K562 (cell line): ENCODE measurements at regions not wholly inside any gene's neighbourhood (a gene's known extent, or its start where the extent isn't known, plus 50 kb on each side); places are given as distances from the start of the nearest gene placed in this dataset.

Source experiments
- ATAC-seq: fragments of 200-7000 bp; cut with Tn5 transposase; 3 replicates; pipeline ENCODE4 v1.9.1; 2020; ENCODE audit warnings: moderate library complexity
- BruUV-seq: library from RNA; stranded (reverse); fragments of 400-500 nt; replicated peaks from 2 replicates; lab custom pipeline; 2021; lab: Mats Ljungman, UMichigan
- CTCF ChIA-PET: fragments of 300-600 bp; formaldehyde crosslinking; extraction: SDS; loops from one replicate; lab custom pipeline; 2021; ENCODE audit warnings: low intra/inter-chr PET ratio; lab: Yijun Ruan, JAX
- POLR2A ChIA-PET: fragments of 300-600, 350-650 bp; sonication (Branson Sonifier 250); formaldehyde crosslinking; extraction: SDS; loops from one replicate; lab custom pipeline; 2021; ENCODE audit warnings: antibody characterized with exemption, inconsistent platforms; lab: Yijun Ruan, JAX
- DNase-seq, 4 experiments: peaks; one replicate each; pipeline versions ENCODE4 v3.0.0 to v3.0.0-alpha.2; 2011 to 2018; ENCODE audit warnings: low spot score in 3 of 4, mixed read lengths in 3 of 4; ENCODE audit errors: extremely low read depth in 1 of 4
- FAIRE-seq: peaks from 2 replicates; lab custom pipeline; 2011; peaks lifted over from hg19 to GRCh38; lab: Jason Lieb, UNC
- H2AFZ ChIP-seq: 2 replicates; pipeline ENCODE4 v1.6.0; 2011; ENCODE audit warnings: low read depth, low read length, control low read depth, inconsistent platforms
- H3K27ac ChIP-seq: fragments of 200-600 bp; 3 replicates; pipeline ENCODE4 v1.8.0; 2011; ENCODE audit warnings: low read depth, mild to moderate bottlenecking, control low read depth, inconsistent platforms, low read length, moderate library complexity, mixed read lengths; ENCODE audit errors: extremely low read depth
- H3K27me3 ChIP-seq, 2 experiments: fragments of 300-600 bp in 1 of 2; 2 replicates in 1 of 2; 3 replicates in 1 of 2; pipeline versions ENCODE4 v1.6.0 to v1.8.0; 2011; ENCODE audit warnings: inconsistent platforms in 2 of 2, low read length in 2 of 2, mild to moderate bottlenecking in 1 of 2, mixed read lengths in 1 of 2, moderate library complexity in 1 of 2; ENCODE audit not compliant: control insufficient read depth in 2 of 2, insufficient read depth in 2 of 2
- H3K36me3 ChIP-seq: fragments of 300-600 bp; 3 replicates; pipeline ENCODE4 v1.8.0; 2011; ENCODE audit warnings: mild to moderate bottlenecking, low read length, inconsistent platforms; ENCODE audit not compliant: control insufficient read depth, insufficient read depth
- H3K4me1 ChIP-seq, 2 experiments: fragments of 200-600 bp in 1 of 2; replicated peaks in 1 of 2; 2 replicates in 1 of 2; 3 replicates in 1 of 2; pipeline versions ENCODE4 v1.5.1 to v1.8.0; 2011; ENCODE audit warnings: inconsistent platforms in 2 of 2, low read length in 2 of 2, mild to moderate bottlenecking in 1 of 2, mixed read lengths in 1 of 2, moderate library complexity in 1 of 2; ENCODE audit not compliant: control insufficient read depth in 2 of 2, insufficient read depth in 2 of 2
- H3K4me2 ChIP-seq: 2 replicates; pipeline ENCODE4 v1.6.1; 2011; ENCODE audit warnings: low read length, control low read depth, inconsistent platforms, mixed read lengths; ENCODE audit not compliant: insufficient read depth
- H3K4me3 ChIP-seq: fragments of 200-600 bp; sonication (generic), shearing (Covaris generic); 2 replicates; pipeline ENCODE4 v1.5.1; 2016; ENCODE audit warnings: control low read depth, inconsistent platforms
- H3K79me2 ChIP-seq: fragments of 200-600 bp; 3 replicates; pipeline ENCODE4 v1.8.0; 2011; ENCODE audit warnings: low read length, inconsistent platforms; ENCODE audit not compliant: control insufficient read depth, insufficient read depth
- H3K9ac ChIP-seq, 2 experiments: 2 replicates each; pipeline versions ENCODE4 v1.6.0 to v1.6.1; 2011; ENCODE audit warnings: low read depth in 2 of 2, low read length in 2 of 2, control low read depth in 1 of 2, inconsistent platforms in 1 of 2, mild to moderate bottlenecking in 1 of 2, mixed read lengths in 1 of 2; ENCODE audit not compliant: insufficient read depth in 1 of 2
- H3K9me1 ChIP-seq: one replicate; pipeline ENCODE4 v1.6.0; 2011; ENCODE audit warnings: inconsistent platforms, mild to moderate bottlenecking, low read length, moderate library complexity; ENCODE audit not compliant: control insufficient read depth, insufficient read depth
- H3K9me3 ChIP-seq: replicated peaks from 2 replicates; pipeline ENCODE4 v1.5.1; 2011; ENCODE audit warnings: low read depth, low read length, inconsistent platforms; ENCODE audit not compliant: control insufficient read depth, insufficient read depth
- H4K20me1 ChIP-seq: replicated peaks from 2 replicates; pipeline ENCODE4 v1.6.1; 2011; ENCODE audit warnings: low read length, inconsistent platforms, mixed read lengths; ENCODE audit not compliant: control insufficient read depth, insufficient read depth
- CLOCK ChIP-seq: fragments of 250-450 bp; sonication (Bioruptor Pico); IDR thresholded peaks from 2 replicates; pipeline ENCODE4 v1.4.0; 2020; ENCODE audit warnings: mild to moderate bottlenecking, moderate library complexity, borderline replicate concordance
- RBM25 ChIP-seq: fragments of 200-400 bp; formaldehyde crosslinking; IDR thresholded peaks from 2 replicates; pipeline ENCODE4 v1.6.1; 2018; ENCODE audit warnings: low read length, low read depth, moderate library complexity; ENCODE audit not compliant: severe bottlenecking
- WGBS: fragments of 100-300 bp; shearing (Covaris generic); methylation state at CpG from one replicate; pipeline ENCODE4 v1.1.6; 2016; ENCODE audit warnings: low coverage, mixed read lengths; ENCODE audit not compliant: insufficient coverage; ENCODE audit errors: missing lambda C conversion rate; 5-methylcytosine and 5-hydroxymethylcytosine counted together
- in situ Hi-C: fragments of 300-500 bp; cut with MboI; formaldehyde crosslinking; loops from 4 replicates; pipeline ENCODE4 v1.15.0; 2018; ENCODE audit warnings: inconsistent platforms, mixed read lengths
- intact Hi-C: fragments of 100-400 bp; cut with micrococcal nuclease; formaldehyde crosslinking; loops from 2 replicates; pipeline ENCODE4 v1.14.2; 2022

- CTCF ChIA-PET, result no interaction called here
- no peak for FAIRE-seq
These were observed 171.7 kb downstream of the ACTR3 start for GRCh38 chr2:114061566-114062098.

More at GRCh38 chr2:114061566-114062098, 171.7 kb downstream of the ACTR3 start:
- Histone ChIP-seq H3K9ac (no peak overlapping the region), H3K79me2 (no peaks in the 10 kb centered on the region), H2AFZ (no peak overlapping the region), H3K4me2 (no peak overlapping the region), H4K20me1 (no peaks in the 10 kb centered on the region), H3K9me3 (no peaks in the 10 kb centered on the region), H3K9me1 (no peaks in the 10 kb centered on the region), H3K27ac (no peak overlapping the region), H3K4me1 (no peaks in the 10 kb centered on the region), H3K4me3 (no peak overlapping the region), H3K36me3 (no peaks in the 10 kb centered on the region), H3K27me3 (no peaks in the 10 kb centered on the region)
- ATAC-seq (no peak), DNase-seq (no peak)
- WGBS, result 2% methylated on average over 5 of the region's 5 CpGs
- in situ Hi-C loops (no loop called here), intact Hi-C loops (no loop called here)
- BruUV-seq, result no TSS peak
- TF ChIP-seq RBM25 (peak; percentile 83), CLOCK (no peak)
- POLR2A ChIA-PET, result no interaction called here
